HTR-8/SVneo (cell line): ENCODE measurements at regions not wholly inside any gene's neighbourhood (a gene's known extent, or its start where the extent isn't known, plus 50 kb on each side); places are given as distances from the start of the nearest gene placed in this dataset.
"Not testable (repeated sequence)": the region's sequence is repeated elsewhere in the genome, so short reads cannot be mapped to it uniquely, and the experiment has no call there.

Experiments
- DNase-seq: peaks from one replicate; pipeline ENCODE4 v3.0.0; 2011; ENCODE audit warnings: low spot score, mixed read lengths; ENCODE audit not compliant: insufficient read length
- FAIRE-seq: peaks from 2 replicates; lab custom pipeline; 2011; peaks lifted over from hg19 to GRCh38; lab: Jason Lieb, UNC

- FAIRE-seq, DNase-seq: not testable (repeated sequence)
Measured at GRCh38 chr2:91591066-91591465, 2899.6 kb downstream of the RPIA start.

- not testable (repeated sequence) for FAIRE-seq, DNase-seq
Measured at GRCh38 chr2:91597436-91597835, 2906.0 kb downstream of the RPIA start.

- DNase-seq: not testable (repeated sequence)
Measured at GRCh38 chr2:91598519-91598918, 2907.0 kb downstream of the RPIA start.

GRCh38 chr2:91599000-91599399, 2907.5 kb downstream of the RPIA start:
- not testable (repeated sequence) for DNase-seq, FAIRE-seq

More at GRCh38 chr2:91598519-91598918, 2907.0 kb downstream of the RPIA start:
- FAIRE-seq: not testable (repeated sequence)

- not testable (repeated sequence) for FAIRE-seq, DNase-seq
Measured at GRCh38 chr2:91602860-91603259, 2911.4 kb downstream of the RPIA start.

GRCh38 chr2:91603996-91604395, 2912.5 kb downstream of the RPIA start:
- FAIRE-seq, DNase-seq: not testable (repeated sequence)

GRCh38 chr2:91604629-91605028, 2913.2 kb downstream of the RPIA start:
- not testable (repeated sequence) for DNase-seq, FAIRE-seq

GRCh38 chr2:91623739-91624138, 2932.3 kb downstream of the RPIA start:
- not testable (repeated sequence) for DNase-seq, FAIRE-seq

GRCh38 chr2:91628471-91628870, 2937.0 kb downstream of the RPIA start:
- not testable (repeated sequence) for FAIRE-seq, DNase-seq

GRCh38 chr2:91657193-91657592, 2965.7 kb downstream of the RPIA start:
- DNase-seq: not testable (repeated sequence)
- FAIRE-seq: peak; percentile 36

- FAIRE-seq, DNase-seq: not testable (repeated sequence)
Measured at GRCh38 chr2:91658336-91658735, 2966.9 kb downstream of the RPIA start.

- not testable (repeated sequence) for FAIRE-seq, DNase-seq
Measured at GRCh38 chr2:91659189-91659916, 2967.9 kb downstream of the RPIA start.

- not testable (repeated sequence) for DNase-seq, FAIRE-seq
Measured at GRCh38 chr2:91659917-91660275, 2968.4 kb downstream of the RPIA start.

GRCh38 chr2:91667341-91667740, 2975.9 kb downstream of the RPIA start:
- FAIRE-seq, DNase-seq: not testable (repeated sequence)

GRCh38 chr2:91685541-91685940, 2994.1 kb downstream of the RPIA start:
- not testable (repeated sequence) for DNase-seq, FAIRE-seq

GRCh38 chr2:91686046-91686445, 2994.6 kb downstream of the RPIA start:
- DNase-seq, FAIRE-seq: not testable (repeated sequence)
